GM12892 (cell line): ENCODE measurements at regions not wholly inside any gene's neighbourhood (a gene's known extent, or its start where the extent isn't known, plus 50 kb on each side); places are given as distances from the start of the nearest gene placed in this dataset.

Source experiments
- POLR2A ChIP-seq: IDR thresholded peaks from 2 replicates; pipeline ENCODE4 v1.6.1; 2011; ENCODE audit warnings: low read depth, low read length, control low read depth
- POLR2AphosphoS5 ChIP-seq: IDR thresholded peaks from 2 replicates; pipeline ENCODE4 v1.6.1; 2011; ENCODE audit warnings: low read depth, low read length, control low read depth

DNA sequence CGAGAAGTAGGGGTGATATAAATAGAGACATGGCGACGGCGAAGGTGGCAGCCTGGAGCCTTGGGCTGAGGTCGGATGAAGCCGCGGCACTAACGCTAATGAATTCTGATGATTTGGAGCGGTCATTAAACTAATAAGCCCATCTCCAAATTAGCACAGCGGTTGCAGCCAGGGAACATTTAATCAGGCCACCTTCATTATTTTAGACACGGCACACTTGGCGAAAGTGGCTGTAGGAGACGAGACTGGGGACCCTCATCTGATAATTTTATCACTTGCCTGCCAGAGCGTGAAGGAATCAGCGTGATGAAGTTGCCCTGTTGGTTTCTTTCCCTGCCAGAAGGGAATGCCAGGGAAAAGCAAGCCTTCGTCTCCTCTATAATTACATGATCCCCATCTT is 664.3 kb upstream of the TBX3 start:
- TF ChIP-seq POLR2A = no peak
- TF ChIP-seq POLR2AphosphoS5 = no peak
